Sigmoid colon (tissue), 3 donors: ENCODE measurements at regions not wholly inside any gene's neighbourhood (a gene's known extent, or its start where the extent isn't known, plus 50 kb on each side); places are given as distances from the start of the nearest gene placed in this dataset.

ENCODE experiments used
- POLR2A ChIP-seq, 2 donors: fragments of 450-650 bp; IDR thresholded peaks; one replicate each; pipeline ENCODE4 v1.6.1; 2016; ENCODE audit warnings: antibody characterized with exemption in 2 of 2, mild to moderate bottlenecking in 2 of 2, moderate library complexity in 2 of 2
- TF ChIP-seq, protein P1 (sequence below), 4 experiments: fragments of 450-650 bp in 3 of 4; fragments of 200-600 bp in 1 of 4; IDR thresholded peaks; one replicate each; pipeline ENCODE4 v1.5.1; 2016 to 2019; ENCODE audit warnings: antibody characterized with exemption in 4 of 4, mild to moderate bottlenecking in 3 of 4, moderate library complexity in 2 of 4

- no peak for TF ChIP-seq POLR2A (IDR thresholded peaks at IDR 0.05)
- TF ChIP-seq, protein P1, sequence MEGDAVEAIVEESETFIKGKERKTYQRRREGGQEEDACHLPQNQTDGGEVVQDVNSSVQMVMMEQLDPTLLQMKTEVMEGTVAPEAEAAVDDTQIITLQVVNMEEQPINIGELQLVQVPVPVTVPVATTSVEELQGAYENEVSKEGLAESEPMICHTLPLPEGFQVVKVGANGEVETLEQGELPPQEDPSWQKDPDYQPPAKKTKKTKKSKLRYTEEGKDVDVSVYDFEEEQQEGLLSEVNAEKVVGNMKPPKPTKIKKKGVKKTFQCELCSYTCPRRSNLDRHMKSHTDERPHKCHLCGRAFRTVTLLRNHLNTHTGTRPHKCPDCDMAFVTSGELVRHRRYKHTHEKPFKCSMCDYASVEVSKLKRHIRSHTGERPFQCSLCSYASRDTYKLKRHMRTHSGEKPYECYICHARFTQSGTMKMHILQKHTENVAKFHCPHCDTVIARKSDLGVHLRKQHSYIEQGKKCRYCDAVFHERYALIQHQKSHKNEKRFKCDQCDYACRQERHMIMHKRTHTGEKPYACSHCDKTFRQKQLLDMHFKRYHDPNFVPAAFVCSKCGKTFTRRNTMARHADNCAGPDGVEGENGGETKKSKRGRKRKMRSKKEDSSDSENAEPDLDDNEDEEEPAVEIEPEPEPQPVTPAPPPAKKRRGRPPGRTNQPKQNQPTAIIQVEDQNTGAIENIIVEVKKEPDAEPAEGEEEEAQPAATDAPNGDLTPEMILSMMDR (IDR thresholded peaks at IDR 0.05), result no peak
Measured at GRCh38 chr5:163622799-163623198, 117.4 kb downstream of the MAT2B start.
